OCI-LY3 (cell line): ENCODE measurements at regions not wholly inside any gene's neighbourhood (a gene's known extent, or its start where the extent isn't known, plus 50 kb on each side); places are given as distances from the start of the nearest gene placed in this dataset.
A peak's percentile ranks its signal among the peaks of the same experiment; 100 is the strongest.

Experiments used
- H2AFZ ChIP-seq: fragments of 200-600, 300-600 bp; shearing (Covaris generic); 2 replicates; pipeline ENCODE4 v1.6.0; 2014; ENCODE audit warnings: antibody characterized with exemption, low read depth, low read length
- H3K27ac ChIP-seq: fragments of 200-600, 300-600 bp; sonication (generic); 2 replicates; pipeline ENCODE4 v1.5.1; 2014; ENCODE audit warnings: mild to moderate bottlenecking, low read length, moderate library complexity, mixed read lengths
- H3K27me3 ChIP-seq: fragments of 200-600, 300-600 bp; sonication (generic); 2 replicates; pipeline ENCODE4 v1.6.1; 2014; ENCODE audit warnings: low read depth, low read length, mixed read lengths
- H3K36me3 ChIP-seq: fragments of 200-600, 300-600 bp; sonication (generic); replicated peaks from 2 replicates; pipeline ENCODE3; 2014; ENCODE audit warnings: low read depth, low read length, mixed read lengths
- H3K4me1 ChIP-seq: fragments of 300-600, 200-600 bp; sonication (generic); 2 replicates; pipeline ENCODE4 v1.6.1; 2014; ENCODE audit warnings: low read length, mixed read lengths
- H3K4me2 ChIP-seq: fragments of 200-600, 300-600 bp; sonication (generic); 2 replicates; pipeline ENCODE4 v1.6.1; 2014; ENCODE audit warnings: low read length, mixed read lengths
- H3K4me3 ChIP-seq: fragments of 300-600, 200-600 bp; sonication (generic); 2 replicates; pipeline ENCODE4 v1.5.1; 2014; ENCODE audit warnings: antibody characterized with exemption, mild to moderate bottlenecking, low read length, moderate library complexity
- H3K79me2 ChIP-seq: fragments of 300-600, 200-600 bp; shearing (Covaris generic); 2 replicates; pipeline ENCODE4 v1.6.1; 2014; ENCODE audit warnings: mild to moderate bottlenecking, low read length, mixed read lengths
- H3K9ac ChIP-seq: fragments of 300-600, 200-600 bp; shearing (Covaris generic); 2 replicates; pipeline ENCODE4 v1.6.0; 2014; ENCODE audit warnings: mild to moderate bottlenecking, low read length, moderate library complexity
- H3K9me3 ChIP-seq: fragments of 200-600, 300-600 bp; shearing (Covaris generic); 2 replicates; pipeline ENCODE4 v1.6.1; 2014; ENCODE audit warnings: low read length, mixed read lengths; ENCODE audit not compliant: insufficient read depth
- H4K20me1 ChIP-seq: fragments of 200-600, 300-600 bp; sonication (generic); 2 replicates; pipeline ENCODE4 v1.6.1; 2016; ENCODE audit warnings: low read length, mixed read lengths; ENCODE audit not compliant: insufficient read depth
- CTCF ChIP-seq: fragments of 200-600, 300-600 bp; sonication (generic); IDR thresholded peaks from 2 replicates; pipeline ENCODE4 v1.5.1; 2014; ENCODE audit warnings: antibody characterized with exemption, low read length, low read depth
- EZH2phosphoT487 ChIP-seq: fragments of 200-600 bp; shearing (Covaris generic); IDR thresholded peaks from 2 replicates; pipeline ENCODE4 v1.6.1; 2018; ENCODE audit warnings: antibody characterized with exemption, mixed run types, low read depth

GRCh38 chr11:29395555-29396072, 621.2 kb downstream of the KCNA4 start:
- H4K20me1 ChIP-seq, result no peaks in the 10 kb centered on the region
- H3K9ac ChIP-seq, result no peak overlapping the region
- no peak overlapping the region for H3K4me3 ChIP-seq
- no peaks in the 10 kb centered on the region for H3K9me3 ChIP-seq
- H3K79me2 ChIP-seq, result no peaks in the 10 kb centered on the region
- no peaks in the 10 kb centered on the region for H3K36me3 ChIP-seq
- TF ChIP-seq CTCF, result no peak
- TF ChIP-seq EZH2phosphoT487, result no peak
- H3K27ac ChIP-seq, result no peak overlapping the region
- no peak overlapping the region for H2AFZ ChIP-seq
- peaks cover 10% of the 10 kb centered on the region for H3K4me1 ChIP-seq
- H3K4me2 ChIP-seq, result no peak overlapping the region
- H3K27me3 ChIP-seq, result no peaks in the 10 kb centered on the region

GRCh38 chr11:29389793-29390192, 627.0 kb downstream of the KCNA4 start:
- TF ChIP-seq CTCF (no peak), EZH2phosphoT487 (no peak)
- Histone ChIP-seq H2AFZ (no peak overlapping the region), H3K27ac (no peak overlapping the region), H3K27me3 (no peaks in the 10 kb centered on the region), H3K36me3 (no peaks in the 10 kb centered on the region), H3K4me1 (peaks cover 20% of the 10 kb centered on the region), H4K20me1 (no peaks in the 10 kb centered on the region), H3K79me2 (no peaks in the 10 kb centered on the region), H3K4me2 (peak overlapping the region; percentile 26; the same call in 1 of the 2 replicates), H3K4me3 (no peak overlapping the region), H3K9ac (no peak overlapping the region), H3K9me3 (no peaks in the 10 kb centered on the region)

GRCh38 chr11:29373725-29374124, 643.1 kb downstream of the KCNA4 start:
- peaks cover 10% of the 10 kb centered on the region; the same call in 1 of the 2 replicates for H3K9me3 ChIP-seq
- H3K27ac ChIP-seq, result no peak overlapping the region
- no peak overlapping the region for H3K4me3 ChIP-seq
- H3K79me2 ChIP-seq, result no peaks in the 10 kb centered on the region
- H3K4me1 ChIP-seq, result no peaks in the 10 kb centered on the region
- no peaks in the 10 kb centered on the region for H3K27me3 ChIP-seq
- no peaks in the 10 kb centered on the region for H4K20me1 ChIP-seq
- TF ChIP-seq CTCF (no peak), EZH2phosphoT487 (no peak)
- no peak overlapping the region for H3K9ac ChIP-seq
- no peak overlapping the region for H3K4me2 ChIP-seq
- H3K36me3 ChIP-seq, result no peaks in the 10 kb centered on the region
- H2AFZ ChIP-seq, result no peak overlapping the region

GRCh38 chr11:29368126-29368525, 648.7 kb downstream of the KCNA4 start:
- Histone ChIP-seq H3K79me2 (no peaks in the 10 kb centered on the region), H3K36me3 (no peaks in the 10 kb centered on the region), H3K9ac (no peak overlapping the region), H3K4me2 (no peak overlapping the region), H3K27ac (no peak overlapping the region), H4K20me1 (no peaks in the 10 kb centered on the region), H3K4me3 (no peak overlapping the region), H3K27me3 (no peaks in the 10 kb centered on the region), H3K9me3 (no peaks in the 10 kb centered on the region), H3K4me1 (no peaks in the 10 kb centered on the region), H2AFZ (no peak overlapping the region)
- no peak for TF ChIP-seq EZH2phosphoT487
- TF ChIP-seq CTCF, result no peak
